OCI-LY7 (cell line): ENCODE measurements at regions not wholly inside any gene's neighbourhood (a gene's known extent, or its start where the extent isn't known, plus 50 kb on each side); places are given as distances from the start of the nearest gene placed in this dataset.

ENCODE experiments used
- BruUV-seq: library from RNA; stranded (reverse); fragments of 400-500 nt; replicated peaks from 2 replicates; lab custom pipeline; 2021; lab: Mats Ljungman, UMichigan
- CTCF ChIA-PET: fragments of 300-600 bp; sonication (Branson Sonifier 250); formaldehyde crosslinking; loops from one replicate; lab custom pipeline; 2022; ENCODE audit warnings: antibody characterized with exemption; ENCODE audit not compliant: unreplicated experiment; lab: Charles Lee
- POLR2A ChIA-PET: fragments of 300-600 bp; sonication (Branson Sonifier 250); formaldehyde crosslinking; loops from one replicate; lab custom pipeline; 2022; ENCODE audit warnings: antibody characterized with exemption; lab: Charles Lee
- DNase-seq: peaks from one replicate; pipeline ENCODE4 v3.0.0-alpha.2; 2015; ENCODE audit warnings: low spot score
- H2AFZ ChIP-seq: fragments of 200-600 bp; sonication (generic), shearing (Covaris generic); 2 replicates; pipeline ENCODE4 v1.6.1; 2014; ENCODE audit warnings: mild to moderate bottlenecking, antibody characterized with exemption, low read length, moderate library complexity
- H3K27ac ChIP-seq: fragments of 200-600 bp; sonication (generic); 2 replicates; pipeline ENCODE4 v1.5.1; 2014; ENCODE audit warnings: mixed run types, low read depth, mild to moderate bottlenecking, moderate library complexity, low read length, inconsistent platforms; ENCODE audit not compliant: poor library complexity, severe bottlenecking
- H3K36me3 ChIP-seq: fragments of 200-600 bp; sonication (generic); 2 replicates; pipeline ENCODE4 v1.6.1; 2014; ENCODE audit warnings: mild to moderate bottlenecking, antibody characterized with exemption, low read length, moderate library complexity, mixed read lengths; ENCODE audit not compliant: insufficient read depth
- H3K4me1 ChIP-seq: fragments of 200-600 bp; sonication (generic); 2 replicates; pipeline ENCODE4 v1.5.1; 2014; ENCODE audit warnings: mild to moderate bottlenecking, low read length; ENCODE audit not compliant: insufficient read depth, poor library complexity, severe bottlenecking
- H3K4me2 ChIP-seq: fragments of 200-600 bp; sonication (generic); 2 replicates; pipeline ENCODE4 v1.6.1; 2014; ENCODE audit warnings: mild to moderate bottlenecking, low read length
- H3K4me3 ChIP-seq: fragments of 200-600 bp; sonication (generic); 2 replicates; pipeline ENCODE4 v1.5.1; 2014; ENCODE audit warnings: mild to moderate bottlenecking, low read depth, low read length; ENCODE audit not compliant: poor library complexity, severe bottlenecking
- H3K79me2 ChIP-seq: fragments of 200-600 bp; sonication (generic); 2 replicates; pipeline ENCODE4 v1.6.1; 2016; ENCODE audit warnings: low read depth, mild to moderate bottlenecking, low read length, moderate library complexity, mixed read lengths; ENCODE audit not compliant: insufficient read depth
- H3K9me2 ChIP-seq: fragments of 200-600 bp; sonication (generic); 2 replicates; pipeline ENCODE4 v1.6.1; 2016; ENCODE audit warnings: mild to moderate bottlenecking, low read length, mixed read lengths; ENCODE audit not compliant: insufficient read depth
- H3K9me3 ChIP-seq: fragments of 200-600 bp; sonication (generic); 2 replicates; pipeline ENCODE4 v1.6.1; 2014; ENCODE audit warnings: mild to moderate bottlenecking, mixed run types, low read length, mixed read lengths
- H4K20me1 ChIP-seq: fragments of 200-600 bp; sonication (generic); 2 replicates; pipeline ENCODE4 v1.6.1; 2014; ENCODE audit warnings: mild to moderate bottlenecking, antibody characterized with exemption, low read length, moderate library complexity, mixed read lengths; ENCODE audit not compliant: insufficient read depth
- CTCF ChIP-seq: fragments of 200-600 bp; sonication (generic); conservative IDR thresholded peaks from 2 replicates; pipeline ENCODE4 v1.5.1; 2014; ENCODE audit warnings: mild to moderate bottlenecking, antibody characterized with exemption, low read length, moderate library complexity, mixed read lengths
- EZH2phosphoT487 ChIP-seq: fragments of 200-600 bp; sonication (generic); IDR thresholded peaks from 2 replicates; pipeline ENCODE4 v1.6.1; 2018; ENCODE audit warnings: low read depth, borderline replicate concordance, mild to moderate bottlenecking, mixed run types, antibody characterized with exemption, low read length, moderate library complexity, mixed read lengths
- intact Hi-C: fragments of 100-400 bp; cut with micrococcal nuclease; formaldehyde crosslinking; loops from one replicate; pipeline ENCODE4 v1.10.0; 2022; ENCODE audit not compliant: unreplicated experiment

- intact Hi-C loops, result no loop called here
- CTCF ChIA-PET, result no interaction called here
- no peaks in the 10 kb centered on the region for H3K4me1 ChIP-seq
Observed at GRCh38 chr13:28569886-28570285, 75.0 kb upstream of the FLT1 start.

GRCh38 chr13:28568286-28568685 lies 73.4 kb upstream of the FLT1 start:
- Histone ChIP-seq H3K79me2 (no peaks in the 10 kb centered on the region), H3K27ac (no peak overlapping the region), H4K20me1 (no peaks in the 10 kb centered on the region), H3K4me1 (no peaks in the 10 kb centered on the region), H3K9me3 (no peaks in the 10 kb centered on the region), H3K36me3 (no peaks in the 10 kb centered on the region), H3K4me2 (no peak overlapping the region), H2AFZ (no peak overlapping the region), H3K4me3 (no peak overlapping the region), H3K9me2 (no peaks in the 10 kb centered on the region)
- ChIA-PET CTCF (no interaction called here), POLR2A (no interaction called here)
- BruUV-seq, result no TSS peak
- DNase-seq, result no peak
- intact Hi-C loops, result no loop called here
- TF ChIP-seq CTCF, result no peak
- TF ChIP-seq EZH2phosphoT487, result no peak

More at GRCh38 chr13:28569886-28570285, 75.0 kb upstream of the FLT1 start:
- Histone ChIP-seq H4K20me1 (no peaks in the 10 kb centered on the region), H2AFZ (no peak overlapping the region), H3K9me3 (no peaks in the 10 kb centered on the region), H3K9me2 (no peaks in the 10 kb centered on the region), H3K79me2 (no peaks in the 10 kb centered on the region), H3K36me3 (no peaks in the 10 kb centered on the region), H3K4me2 (no peak overlapping the region), H3K4me3 (no peak overlapping the region), H3K27ac (no peak overlapping the region)
- BruUV-seq, result no TSS peak
- DNase-seq, result no peak
- TF ChIP-seq CTCF, result no peak
- TF ChIP-seq EZH2phosphoT487, result no peak
- POLR2A ChIA-PET, result interaction anchor here (1.1 kb wide), 1 partner anchor 29 kb away, joined by 3 read pairs; no protein-coding TSS in a partner anchor

GRCh38 chr13:28566891-28567290 lies 72.0 kb upstream of the FLT1 start:
- POLR2A ChIA-PET, result no interaction called here
- intact Hi-C loops, result no loop called here
- no peak for DNase-seq

More at GRCh38 chr13:28566891-28567290, 72.0 kb upstream of the FLT1 start:
- BruUV-seq, result no TSS peak
- H3K4me1 ChIP-seq, result no peaks in the 10 kb centered on the region
- H2AFZ ChIP-seq, result no peak overlapping the region
- H3K4me3 ChIP-seq, result no peak overlapping the region
- no peaks in the 10 kb centered on the region for H4K20me1 ChIP-seq
- H3K79me2 ChIP-seq, result no peaks in the 10 kb centered on the region
- H3K4me2 ChIP-seq, result no peak overlapping the region
- CTCF ChIA-PET, result no interaction called here
- H3K27ac ChIP-seq, result no peak overlapping the region
- TF ChIP-seq CTCF, result no peak
- TF ChIP-seq EZH2phosphoT487, result no peak
- no peaks in the 10 kb centered on the region for H3K36me3 ChIP-seq
- H3K9me3 ChIP-seq, result no peaks in the 10 kb centered on the region
- H3K9me2 ChIP-seq, result no peaks in the 10 kb centered on the region
